ENCODE measurements at regions not wholly inside any gene's neighbourhood (a gene's known extent, or its start where the extent isn't known, plus 50 kb on each side); places are given as distances from the start of the nearest gene placed in this dataset.

DNA sequence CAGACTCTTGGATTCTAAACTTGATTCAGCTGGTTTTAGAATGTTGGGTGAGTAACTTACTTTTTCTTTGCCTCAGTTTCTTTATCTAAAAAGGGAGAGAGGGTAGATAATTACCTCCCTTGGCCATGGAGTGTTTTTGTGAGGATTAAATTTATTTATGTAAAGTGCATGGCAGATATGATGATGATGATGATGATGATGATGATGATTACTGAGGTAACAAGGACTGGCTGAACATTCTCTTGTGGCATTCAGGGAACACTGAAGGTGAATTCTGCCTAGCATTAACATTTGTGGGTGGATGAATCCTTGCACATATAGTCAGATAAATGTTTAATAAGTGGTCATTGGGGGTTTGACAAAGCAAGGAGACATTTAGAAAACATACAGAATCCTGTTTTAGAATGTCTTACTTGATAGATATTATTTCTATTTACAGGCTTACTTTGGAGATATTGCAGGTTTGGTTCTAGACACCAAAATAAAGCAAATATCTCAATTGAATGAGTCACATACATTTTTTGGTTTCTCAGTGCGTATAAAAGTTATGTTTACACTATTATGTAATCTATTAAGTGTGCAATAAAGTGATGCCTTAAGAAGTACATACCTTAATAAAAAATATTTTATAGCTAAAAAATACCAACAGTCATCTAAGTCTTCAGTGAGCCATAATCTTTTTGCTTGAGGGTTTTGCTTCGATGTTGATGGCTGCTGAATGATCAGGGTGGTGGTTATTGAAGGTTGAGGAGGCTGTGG, 123.2 kb downstream of the SNAPC1 start:
- intact Hi-C loops (cut with DNase I, micrococcal nuclease), result no loop called here
- TF ChIP-seq, protein P1, sequence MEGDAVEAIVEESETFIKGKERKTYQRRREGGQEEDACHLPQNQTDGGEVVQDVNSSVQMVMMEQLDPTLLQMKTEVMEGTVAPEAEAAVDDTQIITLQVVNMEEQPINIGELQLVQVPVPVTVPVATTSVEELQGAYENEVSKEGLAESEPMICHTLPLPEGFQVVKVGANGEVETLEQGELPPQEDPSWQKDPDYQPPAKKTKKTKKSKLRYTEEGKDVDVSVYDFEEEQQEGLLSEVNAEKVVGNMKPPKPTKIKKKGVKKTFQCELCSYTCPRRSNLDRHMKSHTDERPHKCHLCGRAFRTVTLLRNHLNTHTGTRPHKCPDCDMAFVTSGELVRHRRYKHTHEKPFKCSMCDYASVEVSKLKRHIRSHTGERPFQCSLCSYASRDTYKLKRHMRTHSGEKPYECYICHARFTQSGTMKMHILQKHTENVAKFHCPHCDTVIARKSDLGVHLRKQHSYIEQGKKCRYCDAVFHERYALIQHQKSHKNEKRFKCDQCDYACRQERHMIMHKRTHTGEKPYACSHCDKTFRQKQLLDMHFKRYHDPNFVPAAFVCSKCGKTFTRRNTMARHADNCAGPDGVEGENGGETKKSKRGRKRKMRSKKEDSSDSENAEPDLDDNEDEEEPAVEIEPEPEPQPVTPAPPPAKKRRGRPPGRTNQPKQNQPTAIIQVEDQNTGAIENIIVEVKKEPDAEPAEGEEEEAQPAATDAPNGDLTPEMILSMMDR (IDR thresholded peaks at IDR 0.05), result no peak
- Histone ChIP-seq H3K4me3 (no peak overlapping the region), H3K36me3 (ENCODE audit: low read depth) (no peaks in the 10 kb centered on the region), H3K9me3 (no peaks in the 10 kb centered on the region), H3K4me1 (ENCODE audit: low read depth) (no peaks in the 10 kb centered on the region)
- DNase-seq (no peak), ATAC-seq (no peak)

DNA sequence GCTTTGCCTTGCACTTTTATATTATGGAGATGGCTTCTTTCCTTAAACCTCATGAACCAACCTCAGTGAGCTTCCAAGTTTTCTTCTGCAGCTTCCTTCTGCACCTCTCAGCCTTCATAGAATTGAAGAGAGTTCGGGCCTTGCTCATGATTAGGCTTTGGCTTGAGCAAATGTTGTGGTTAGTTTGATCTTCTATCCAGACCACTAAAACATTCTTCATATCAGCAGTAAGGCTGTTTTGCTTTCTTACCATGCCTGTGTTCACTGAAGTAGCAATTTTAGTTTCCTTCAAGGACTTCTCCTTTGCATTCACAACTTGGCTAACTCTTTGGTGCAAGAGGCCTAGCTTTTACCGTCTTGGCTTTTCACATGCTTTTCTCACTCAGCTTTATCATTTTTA, 125.4 kb downstream of the SNAPC1 start:
- intact Hi-C loops (cut with DNase I, micrococcal nuclease), result no loop called here
- Histone ChIP-seq H3K9me3 (no peaks in the 10 kb centered on the region), H3K4me3 (no peak overlapping the region), H3K36me3 (ENCODE audit: low read depth) (no peaks in the 10 kb centered on the region), H3K4me1 (ENCODE audit: low read depth) (no peaks in the 10 kb centered on the region)
- ATAC-seq (no peak), DNase-seq (no peak)
- TF ChIP-seq, protein P1 (IDR thresholded peaks at IDR 0.05), result no peak

DNA sequence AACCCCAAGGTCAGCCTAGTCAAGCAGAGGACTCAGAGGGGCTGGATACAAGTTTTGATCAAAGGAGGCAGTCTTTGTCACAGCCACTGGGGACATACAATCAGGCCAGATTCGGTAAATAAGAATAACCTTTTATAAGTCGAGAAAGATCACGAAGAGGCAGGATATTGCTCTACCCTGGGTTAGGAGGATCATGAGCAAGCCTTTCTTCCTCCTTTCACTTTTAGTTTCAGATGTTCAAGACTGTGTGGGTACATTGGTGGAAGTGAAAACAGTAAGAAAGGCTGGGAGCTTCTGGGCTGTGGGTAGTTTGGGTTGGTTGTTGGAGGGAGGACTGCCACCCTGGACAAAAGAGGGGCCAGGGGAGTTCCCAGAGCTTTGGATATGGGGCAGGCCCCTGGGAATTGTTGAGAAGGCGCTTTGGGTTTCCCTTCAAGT, 127.7 kb downstream of the SNAPC1 start:
- H3K36me3 ChIP-seq (ENCODE audit: low read depth), result no peaks in the 10 kb centered on the region
- H3K4me3 ChIP-seq, result no peak overlapping the region
- no peak for DNase-seq
- intact Hi-C loops (cut with DNase I, micrococcal nuclease), result no loop called here
- TF ChIP-seq, protein P1 (IDR thresholded peaks at IDR 0.05), result no peak
- ATAC-seq, result peak; percentile 84
- H3K9me3 ChIP-seq, result no peaks in the 10 kb centered on the region
- H3K4me1 ChIP-seq (ENCODE audit: low read depth), result no peaks in the 10 kb centered on the region

DNA sequence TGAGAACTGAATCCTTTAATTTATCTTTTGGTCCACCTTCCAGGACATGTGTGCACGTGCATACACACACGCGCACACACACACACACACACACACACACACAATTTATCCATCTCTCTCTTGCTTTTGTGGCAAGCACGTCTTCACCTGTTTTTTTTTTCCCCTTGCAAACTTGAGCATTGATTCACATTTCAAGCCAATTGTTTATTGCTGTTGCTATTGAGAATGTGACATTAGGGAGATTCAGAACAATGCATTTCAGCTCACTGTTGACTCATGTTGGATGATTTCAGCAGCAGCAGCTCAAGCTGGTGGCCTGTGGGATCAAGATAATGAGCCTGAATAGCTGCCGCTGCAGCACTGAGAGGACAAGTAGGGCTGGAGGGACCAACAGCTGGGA, 128.9 kb downstream of the SNAPC1 start:
- intact Hi-C loops (cut with DNase I, micrococcal nuclease), result no loop called here
- Histone ChIP-seq H3K9me3 (no peaks in the 10 kb centered on the region), H3K36me3 (ENCODE audit: low read depth) (no peaks in the 10 kb centered on the region), H3K4me3 (no peak overlapping the region), H3K4me1 (ENCODE audit: low read depth) (no peaks in the 10 kb centered on the region)
- no peak for ATAC-seq
- TF ChIP-seq, protein P1 (IDR thresholded peaks at IDR 0.05), result no peak
- no peak for DNase-seq

DNA sequence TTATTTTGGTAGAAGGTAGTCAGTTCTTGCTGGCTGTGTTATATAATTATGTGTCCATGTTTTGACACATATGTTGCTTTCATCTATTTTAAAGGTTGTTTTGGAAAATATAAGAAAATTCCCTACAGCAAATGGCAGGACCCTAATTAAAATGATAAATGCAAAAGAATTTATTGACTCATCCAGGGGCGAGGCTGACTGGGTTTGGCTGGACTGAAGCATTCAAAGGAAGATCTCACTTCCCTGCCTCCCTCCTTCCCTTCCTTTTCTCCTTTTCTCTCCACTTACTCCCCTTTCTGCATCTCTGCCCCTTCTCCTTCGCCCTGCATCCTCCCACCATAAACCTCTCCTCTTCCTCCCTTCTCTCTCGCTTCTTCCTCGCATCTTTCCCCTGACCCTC, 129.6 kb downstream of the SNAPC1 start:
- Histone ChIP-seq H3K4me3 (no peak overlapping the region), H3K4me1 (ENCODE audit: low read depth) (no peaks in the 10 kb centered on the region), H3K9me3 (no peaks in the 10 kb centered on the region), H3K36me3 (ENCODE audit: low read depth) (no peaks in the 10 kb centered on the region)
- TF ChIP-seq, protein P1 (IDR thresholded peaks at IDR 0.05), result no peak
- no peak for ATAC-seq
- intact Hi-C loops (cut with DNase I, micrococcal nuclease), result no loop called here
- no peak for DNase-seq
